Gastroesophageal sphincter (tissue), 4 donors: ENCODE measurements at regions not wholly inside any gene's neighbourhood (a gene's known extent, or its start where the extent isn't known, plus 50 kb on each side); places are given as distances from the start of the nearest gene placed in this dataset.
A peak's percentile ranks its signal among the peaks of the same experiment; 100 is the strongest.
"Not testable (repeated sequence)": the region's sequence is repeated elsewhere in the genome, so short reads cannot be mapped to it uniquely, and the experiment has no call there.

ENCODE experiments used
- ATAC-seq: fragments of 150-250 bp; one replicate; pipeline ENCODE4 v1.9.1; 2016; ENCODE audit warnings: mild to moderate bottlenecking, moderate library complexity
- H3K27ac ChIP-seq, 4 donors: fragments of 200-600 bp; sonication (generic) in 3 of 4; 1 replicate in 3 of 4; 2 replicates in 1 of 4; pipeline ENCODE4 v1.5.1; 2016 to 2019
- H3K27me3 ChIP-seq: fragments of 200-600 bp; sonication (generic); one replicate; pipeline ENCODE4 v1.5.1; 2019
- H3K36me3 ChIP-seq, 2 donors: fragments of 200-600 bp; sonication (generic); one replicate each; pipeline ENCODE4 v1.5.1; 2019; ENCODE audit warnings: control low read depth in 1 of 2
- H3K4me1 ChIP-seq, 3 donors: fragments of 200-600 bp; sonication (generic); 1 replicate in 2 of 3; 2 replicates in 1 of 3; pipeline ENCODE4 v1.5.1; 2016 to 2019; ENCODE audit warnings: control low read depth in 2 of 3
- H3K4me3 ChIP-seq, 2 donors: fragments of 200-600 bp; sonication (generic); one replicate each; pipeline ENCODE4 v1.5.1; 2019; ENCODE audit warnings: mild to moderate bottlenecking in 1 of 2, moderate library complexity in 1 of 2
- H3K9me3 ChIP-seq, 3 donors: fragments of 200-600 bp; sonication (generic); one replicate each; pipeline ENCODE4 v1.5.1; 2017 to 2019; ENCODE audit warnings: control low read depth in 2 of 3
- EP300 ChIP-seq: sonication (generic); formaldehyde crosslinking; IDR thresholded peaks from one replicate; pipeline ENCODE4 v1.6.1; 2017; ENCODE audit warnings: antibody characterized with exemption, mild to moderate bottlenecking
- POLR2A ChIP-seq, 2 donors: fragments of 450-650 bp; IDR thresholded peaks; one replicate each; pipeline ENCODE4 v1.6.1; 2017; ENCODE audit warnings: antibody characterized with exemption in 2 of 2, mild to moderate bottlenecking in 2 of 2, moderate library complexity in 1 of 2
- POLR2AphosphoS5 ChIP-seq: sonication (generic); formaldehyde crosslinking; IDR thresholded peaks from one replicate; pipeline ENCODE4 v1.6.1; 2017; ENCODE audit warnings: antibody characterized with exemption
- WGBS, 2 donors: methylation state at CpG; one replicate each; pipeline ENCODE4 v1.1.5; 2018; ENCODE audit warnings: low coverage in 1 of 2; 5-methylcytosine and 5-hydroxymethylcytosine counted together
- TF ChIP-seq, protein P1 (sequence below), 4 experiments: fragments of 200-600 bp in 2 of 4; fragments of 450-650 bp in 2 of 4; sonication (generic) in 1 of 4; IDR thresholded peaks; one replicate each; pipeline ENCODE4 v1.5.1; 2017 to 2019; ENCODE audit warnings: antibody characterized with exemption in 4 of 4, mild to moderate bottlenecking in 2 of 4, moderate library complexity in 2 of 4

DNA sequence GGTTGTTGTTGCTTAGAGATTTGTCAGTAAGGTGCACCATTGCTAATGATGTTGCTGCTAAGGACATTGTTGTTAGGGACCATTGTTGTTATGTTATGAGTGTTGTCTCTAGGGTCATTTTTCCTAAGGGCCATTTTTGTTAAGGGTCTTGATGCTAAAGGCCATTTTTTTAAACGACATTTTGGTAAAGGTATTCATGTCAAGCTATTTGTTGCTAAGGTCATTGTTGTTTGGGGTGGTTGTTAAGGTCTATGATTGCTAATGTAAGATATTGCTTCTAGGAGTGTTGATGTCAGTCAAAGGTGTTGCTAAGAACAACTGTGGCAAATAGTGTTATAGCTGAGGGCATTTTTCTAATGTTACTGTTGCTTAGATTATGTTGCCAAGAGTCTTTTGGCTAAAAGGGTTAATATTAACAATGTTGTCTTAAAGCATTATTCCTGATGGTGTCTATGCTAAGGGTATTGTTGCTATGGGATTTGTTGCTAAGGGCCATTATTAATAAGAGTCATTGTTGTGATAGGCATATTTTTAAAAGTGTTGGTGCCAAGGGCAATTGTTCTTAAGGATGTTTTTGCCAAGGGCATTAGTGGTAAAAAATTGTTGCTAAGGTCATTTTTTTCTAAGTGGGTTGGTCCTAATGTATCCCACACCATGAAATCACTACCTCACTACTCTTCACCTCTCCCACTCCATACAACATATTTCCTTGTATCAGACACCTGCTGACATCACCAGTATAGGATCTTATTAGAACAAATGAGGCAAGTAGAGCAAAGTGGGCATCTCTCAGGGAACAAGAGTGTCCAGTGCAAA, 56.2 kb downstream of the SPATA31A6 start:
- 27 to 42% methylated on average over 1 of the region's 1 CpG for WGBS, 2 donors
- not testable (repeated sequence) for H3K27me3 ChIP-seq, H3K4me3 ChIP-seq, H3K9me3 ChIP-seq, H3K36me3 ChIP-seq
- Histone ChIP-seq H3K4me1 (peaks cover 0 to 13% (median 7%) of the 10 kb centered on the region in 3 donors), H3K27ac (peak overlapping the region in 2 of 4 donors; percentile 7 to 54)
- ATAC-seq: peak; percentile 13

DNA sequence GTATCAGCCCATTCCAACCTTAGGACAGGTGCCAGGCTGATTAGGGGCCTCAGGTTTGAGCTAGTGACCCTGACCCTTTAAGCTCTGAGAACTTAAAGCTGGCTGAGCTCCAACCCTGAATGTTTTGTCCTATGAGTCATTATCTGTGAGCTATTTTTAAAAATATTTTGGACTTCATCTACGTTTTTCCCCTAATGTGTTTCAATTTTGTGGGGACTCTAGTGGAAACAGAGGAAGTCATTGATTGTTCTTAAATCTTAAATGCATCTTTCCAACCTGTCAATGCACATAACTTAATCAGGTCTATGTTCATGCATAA, 56.8 kb downstream of the SPATA31A6 start:
- not testable (repeated sequence) for ATAC-seq

DNA sequence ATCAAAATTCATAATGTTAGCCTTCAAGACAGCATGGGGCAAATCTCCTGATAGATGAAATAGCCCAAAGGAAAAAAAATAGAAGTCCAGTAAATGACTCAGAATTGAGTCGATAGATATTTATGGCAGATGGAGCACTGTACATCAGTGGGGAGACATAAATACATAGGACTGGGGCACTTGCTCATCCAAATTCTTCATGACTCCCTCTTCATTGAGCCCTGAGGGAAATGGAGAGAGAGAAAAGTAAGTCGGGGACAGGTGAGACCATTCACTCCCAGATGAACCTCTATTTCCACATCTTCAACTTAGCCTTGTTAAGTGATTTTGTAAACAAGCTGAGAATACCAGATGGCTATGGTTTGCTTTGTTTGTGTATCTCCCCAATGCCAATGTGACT, 59.8 kb downstream of the SPATA31A6 start:
- WGBS, 2 donors: 81 to 84% methylated on average over 2 of the region's 2 CpGs
- not testable (repeated sequence) for H3K36me3 ChIP-seq, H3K27me3 ChIP-seq, H3K9me3 ChIP-seq, ATAC-seq, H3K27ac ChIP-seq, H3K4me3 ChIP-seq
- H3K4me1 ChIP-seq: peaks cover 0 to 13% (median 7%) of the 10 kb centered on the region in 3 donors

More for the DNA sequence above, 56.8 kb downstream of the SPATA31A6 start:
- H3K9me3 ChIP-seq, H3K36me3 ChIP-seq, H3K27me3 ChIP-seq, H3K4me3 ChIP-seq: not testable (repeated sequence)
- WGBS, 2 donors: 0 to 5% methylated on average over 1 of the region's 1 CpG
- H3K4me1 ChIP-seq: peaks cover 0 to 13% (median 7%) of the 10 kb centered on the region in 3 donors
- peak overlapping the region in 2 of 4 donors; percentile 7 to 54 for H3K27ac ChIP-seq

DNA sequence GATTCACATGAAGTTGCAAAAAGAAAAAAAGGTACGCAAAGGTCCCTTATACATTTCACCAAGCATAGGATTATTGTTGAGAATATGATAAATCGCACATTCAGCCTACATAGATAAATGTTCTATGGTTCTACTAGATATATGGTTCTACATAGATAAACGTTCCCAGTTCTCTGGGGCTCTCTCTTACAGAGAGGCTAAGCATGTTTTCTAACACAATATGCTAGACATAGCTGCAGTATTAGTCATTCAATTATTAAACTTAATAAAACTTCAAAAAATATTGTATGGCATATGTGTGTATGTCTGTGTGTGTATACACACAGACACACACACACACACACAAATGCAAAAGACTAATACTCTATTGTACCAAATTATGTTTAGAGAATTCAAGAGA, 60.4 kb downstream of the SPATA31A6 start:
- not testable (repeated sequence) for ATAC-seq, H3K27ac ChIP-seq, H3K27me3 ChIP-seq, H3K36me3 ChIP-seq, H3K4me3 ChIP-seq, H3K9me3 ChIP-seq
- 74 to 75% methylated on average over 3 of the region's 3 CpGs for WGBS, 2 donors
- peaks cover 0 to 13% (median 7%) of the 10 kb centered on the region in 3 donors for H3K4me1 ChIP-seq

DNA sequence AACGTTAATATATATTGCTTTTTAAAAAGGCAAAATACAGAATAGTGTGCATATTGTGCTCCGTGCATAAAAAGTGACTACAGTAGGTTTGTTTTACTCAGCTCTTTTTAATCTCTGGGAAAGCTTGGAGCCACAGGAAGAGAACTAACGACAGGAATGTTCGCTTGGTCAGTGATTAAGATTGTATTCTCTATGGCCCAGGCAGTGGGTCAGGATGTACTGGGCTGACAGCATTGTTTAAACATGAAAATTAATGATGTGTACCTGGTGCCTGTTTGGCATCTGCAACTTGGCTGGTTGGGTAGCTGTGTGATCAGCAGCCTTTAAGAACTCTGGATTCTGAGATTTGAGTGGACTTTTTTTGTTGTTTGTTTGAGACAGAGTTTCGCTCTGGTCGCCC, 85.3 kb downstream of the SPATA31A6 start:
- H3K9me3 ChIP-seq, H3K4me3 ChIP-seq, H3K4me1 ChIP-seq, H3K27me3 ChIP-seq, H3K36me3 ChIP-seq: not testable (repeated sequence)
- peak overlapping the region in 2 of 4 donors; percentile 44 to 53 for H3K27ac ChIP-seq
- 37 to 54% methylated on average over 6 of the region's 6 CpGs for WGBS, 2 donors
- peak; percentile 71 for ATAC-seq

DNA sequence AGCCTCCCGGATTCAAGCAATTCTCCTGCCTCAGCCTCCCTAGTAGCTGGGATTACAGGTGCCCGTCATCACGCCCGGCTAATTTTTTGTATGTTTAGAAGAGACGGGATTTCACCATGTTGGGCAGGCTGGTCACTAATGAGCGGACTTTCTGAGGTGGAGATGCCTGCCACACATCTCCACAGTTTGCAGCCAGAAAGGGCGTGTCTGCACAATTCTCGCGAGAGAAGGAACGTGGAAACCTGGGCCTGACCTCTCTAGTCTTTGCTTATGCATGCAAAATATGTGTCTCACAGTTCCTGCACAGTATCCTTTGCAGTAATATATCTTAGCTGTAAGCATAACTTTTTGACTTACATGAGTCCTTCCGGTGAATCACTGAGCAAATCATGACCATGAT, 85.7 kb downstream of the SPATA31A6 start:
- not testable (repeated sequence) for H3K36me3 ChIP-seq, H3K4me3 ChIP-seq, H3K27me3 ChIP-seq, H3K9me3 ChIP-seq, H3K4me1 ChIP-seq
- 68 to 87% methylated on average over 10 to 11 of the region's 11 CpGs for WGBS, 2 donors
- H3K27ac ChIP-seq: peak overlapping the region in 2 of 4 donors; percentile 44 to 53
- ATAC-seq: peak; percentile 11

DNA sequence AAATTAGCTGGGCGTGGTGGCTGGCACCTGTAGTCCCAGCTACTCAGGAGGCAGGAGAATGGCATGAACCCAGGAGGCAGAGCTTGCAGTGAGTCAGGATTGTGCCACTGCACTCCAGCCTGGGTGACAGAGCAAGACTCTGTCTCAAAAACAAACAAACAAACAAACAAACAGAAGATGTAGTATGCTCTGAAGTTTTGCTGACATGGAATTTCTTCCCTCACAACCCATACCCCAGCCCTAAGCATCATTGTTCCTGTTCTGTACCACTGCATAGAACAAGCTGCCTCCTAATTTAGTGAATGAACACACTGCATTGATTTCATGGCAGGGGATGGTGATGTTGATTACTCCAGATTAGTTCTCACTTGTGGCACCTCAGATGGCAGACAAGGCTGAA, 89.7 kb downstream of the SPATA31A6 start:
- H3K4me3 ChIP-seq, H3K27ac ChIP-seq, H3K9me3 ChIP-seq, ATAC-seq, H3K36me3 ChIP-seq, H3K27me3 ChIP-seq, H3K4me1 ChIP-seq: not testable (repeated sequence)
- WGBS, 2 donors: 77 to 80% methylated on average over 1 of the region's 1 CpG

DNA sequence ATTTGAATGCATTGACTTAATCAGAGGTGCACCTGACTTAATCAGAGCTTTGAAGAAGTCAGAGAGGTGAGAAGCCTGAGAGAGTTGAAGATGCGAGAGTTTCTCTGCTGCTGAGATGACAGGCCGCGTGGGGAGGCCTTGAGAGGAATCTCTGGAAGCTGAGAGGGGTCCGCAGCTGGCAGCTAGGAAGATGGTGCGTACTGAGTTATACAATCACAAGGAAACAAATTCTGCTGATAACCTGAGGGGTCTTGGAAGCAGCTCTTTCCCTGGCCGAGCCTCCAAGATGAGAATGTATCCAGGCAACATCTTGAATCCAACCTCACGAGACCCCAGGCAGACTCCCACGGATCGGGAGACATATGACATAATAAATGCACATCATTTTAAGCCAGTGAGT, 91.7 kb downstream of the SPATA31A6 start:
- H3K4me1 ChIP-seq: no peaks in the 10 kb centered on the region
- H3K27ac ChIP-seq: no peak overlapping the region
- TF ChIP-seq, protein P1, sequence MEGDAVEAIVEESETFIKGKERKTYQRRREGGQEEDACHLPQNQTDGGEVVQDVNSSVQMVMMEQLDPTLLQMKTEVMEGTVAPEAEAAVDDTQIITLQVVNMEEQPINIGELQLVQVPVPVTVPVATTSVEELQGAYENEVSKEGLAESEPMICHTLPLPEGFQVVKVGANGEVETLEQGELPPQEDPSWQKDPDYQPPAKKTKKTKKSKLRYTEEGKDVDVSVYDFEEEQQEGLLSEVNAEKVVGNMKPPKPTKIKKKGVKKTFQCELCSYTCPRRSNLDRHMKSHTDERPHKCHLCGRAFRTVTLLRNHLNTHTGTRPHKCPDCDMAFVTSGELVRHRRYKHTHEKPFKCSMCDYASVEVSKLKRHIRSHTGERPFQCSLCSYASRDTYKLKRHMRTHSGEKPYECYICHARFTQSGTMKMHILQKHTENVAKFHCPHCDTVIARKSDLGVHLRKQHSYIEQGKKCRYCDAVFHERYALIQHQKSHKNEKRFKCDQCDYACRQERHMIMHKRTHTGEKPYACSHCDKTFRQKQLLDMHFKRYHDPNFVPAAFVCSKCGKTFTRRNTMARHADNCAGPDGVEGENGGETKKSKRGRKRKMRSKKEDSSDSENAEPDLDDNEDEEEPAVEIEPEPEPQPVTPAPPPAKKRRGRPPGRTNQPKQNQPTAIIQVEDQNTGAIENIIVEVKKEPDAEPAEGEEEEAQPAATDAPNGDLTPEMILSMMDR (IDR thresholded peaks at IDR 0.05): no peak
- TF ChIP-seq POLR2A (IDR thresholded peaks at IDR 0.05) (no peak), POLR2AphosphoS5 (no peak), EP300 (no peak)
- no peaks in the 10 kb centered on the region for H3K9me3 ChIP-seq
- no peaks in the 10 kb centered on the region for H3K36me3 ChIP-seq
- no peaks in the 10 kb centered on the region for H3K27me3 ChIP-seq
- 78 to 90% methylated on average over 9 of the region's 9 CpGs for WGBS, 2 donors
- H3K4me3 ChIP-seq: no peak overlapping the region
- ATAC-seq: no peak

DNA sequence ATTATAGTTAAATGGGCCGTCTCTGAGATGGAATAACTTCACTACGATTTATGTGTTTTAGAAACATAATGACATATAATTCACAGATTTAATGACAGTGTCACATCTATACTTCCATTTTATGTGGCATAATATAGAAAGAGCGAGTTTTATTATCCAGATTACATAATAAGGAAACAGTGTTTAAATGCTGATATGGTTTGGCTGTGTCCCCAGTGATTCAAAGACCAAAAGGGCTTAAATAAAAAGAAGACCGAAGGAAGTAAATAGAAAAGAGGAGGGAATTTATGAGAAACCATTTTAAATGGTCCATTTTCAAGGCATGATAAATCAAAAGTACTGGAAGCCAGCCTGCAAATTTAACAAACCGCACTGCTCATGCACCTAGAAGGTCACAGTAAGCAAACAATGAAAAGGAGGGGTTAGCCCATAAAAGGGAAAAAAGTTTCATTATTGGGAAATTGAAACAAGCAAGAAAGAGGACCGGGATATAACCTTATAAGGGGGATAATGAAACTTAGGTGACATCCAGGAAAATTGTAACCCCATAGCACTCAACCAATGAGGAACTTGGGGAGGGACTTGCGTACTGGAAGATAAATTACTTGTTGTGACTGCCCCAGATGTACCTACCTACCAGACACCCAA, 99.2 kb downstream of the SPATA31A6 start:
- H3K9me3 ChIP-seq, H3K36me3 ChIP-seq, H3K4me1 ChIP-seq, H3K27me3 ChIP-seq, ATAC-seq, H3K4me3 ChIP-seq, H3K27ac ChIP-seq: not testable (repeated sequence)
- WGBS, 2 donors: 66 to 93% methylated on average over 6 to 7 of the region's 7 CpGs

DNA sequence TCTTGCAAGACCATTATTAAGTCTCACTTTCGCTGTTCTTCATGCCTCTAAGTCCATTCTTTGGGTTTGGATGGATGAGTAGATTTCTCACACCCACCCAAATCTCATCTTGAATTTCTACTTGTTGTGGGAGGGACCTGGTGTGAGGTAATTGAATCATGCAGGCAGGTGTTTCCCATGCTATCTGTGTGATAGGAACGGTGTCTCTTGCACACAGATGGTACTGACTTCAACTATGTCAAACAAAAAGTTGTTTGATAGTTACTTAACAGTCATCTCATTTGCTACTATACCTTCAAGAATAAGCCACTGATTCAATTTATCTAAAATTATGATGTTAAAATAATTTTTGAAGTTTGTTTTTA, 99.7 kb downstream of the SPATA31A6 start:
- 62 to 63% methylated on average over 2 of the region's 2 CpGs for WGBS, 2 donors
- H3K36me3 ChIP-seq, H3K27ac ChIP-seq, H3K9me3 ChIP-seq, H3K4me1 ChIP-seq, H3K27me3 ChIP-seq, H3K4me3 ChIP-seq, ATAC-seq: not testable (repeated sequence)

DNA sequence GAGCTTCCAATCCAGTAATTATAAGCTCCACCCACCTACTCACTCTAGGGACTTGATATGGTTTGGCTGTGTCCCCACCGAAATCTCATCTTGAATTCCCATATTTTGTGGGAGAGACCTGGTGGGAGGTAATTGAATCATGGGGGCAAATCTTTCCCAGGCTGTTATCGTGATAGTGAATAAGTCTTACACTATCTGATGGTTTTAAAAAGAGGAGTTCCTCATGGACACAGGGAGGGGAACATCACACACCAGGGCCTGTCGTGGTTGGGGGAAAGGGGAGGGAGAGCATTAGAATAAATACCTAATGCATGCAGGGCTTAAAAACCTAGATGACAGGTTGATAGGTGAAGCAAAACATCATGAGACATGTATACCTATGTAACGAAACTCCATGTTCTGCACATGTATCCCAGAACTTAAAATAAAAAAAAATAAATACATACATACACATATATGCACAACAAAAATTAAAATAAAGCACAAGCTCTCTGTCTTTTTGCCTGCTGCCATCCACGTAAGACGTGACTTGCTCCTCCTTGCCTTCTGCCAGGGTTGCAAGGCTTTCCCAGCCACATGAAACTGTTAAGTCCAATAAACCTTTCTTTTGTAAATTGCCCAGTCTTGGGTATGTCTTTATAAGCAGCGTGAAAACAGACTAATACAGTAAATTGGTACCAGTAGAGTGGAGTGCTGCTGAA, 102.8 kb downstream of the SPATA31A6 start:
- H3K9me3 ChIP-seq, ATAC-seq, H3K27ac ChIP-seq, H3K36me3 ChIP-seq, H3K27me3 ChIP-seq, H3K4me3 ChIP-seq, H3K4me1 ChIP-seq: not testable (repeated sequence)
- WGBS, 2 donors: 81 to 84% methylated on average over 6 to 7 of the region's 7 CpGs
